MG63 (cell line): ENCODE measurements at regions not wholly inside any gene's neighbourhood (a gene's known extent, or its start where the extent isn't known, plus 50 kb on each side); places are given as distances from the start of the nearest gene placed in this dataset.

Experiments
- DNase-seq: peaks from one replicate; pipeline ENCODE4 v3.0.0-alpha.2; 2020
- H3K27me3 ChIP-seq: fragments of 250-450 bp; sonication (Bioruptor Pico); 2 replicates; pipeline ENCODE4 v1.5.1; 2020; ENCODE audit warnings: mild to moderate bottlenecking, moderate library complexity
- H3K36me3 ChIP-seq: fragments of 250-450 bp; sonication (Bioruptor Pico); 2 replicates; pipeline ENCODE4 v1.5.1; 2020; ENCODE audit warnings: mild to moderate bottlenecking, moderate library complexity
- H3K4me3 ChIP-seq: fragments of 250-450 bp; sonication (Bioruptor Pico); 2 replicates; pipeline ENCODE4 v1.5.1; 2020; ENCODE audit warnings: mild to moderate bottlenecking, moderate library complexity
- H3K9me3 ChIP-seq: fragments of 250-450 bp; sonication (Bioruptor Pico); 2 replicates; pipeline ENCODE4 v1.5.1; 2020; ENCODE audit warnings: mild to moderate bottlenecking, moderate library complexity

- no peak for DNase-seq
- H3K4me3 ChIP-seq, result no peak overlapping the region
- no peaks in the 10 kb centered on the region for H3K36me3 ChIP-seq
- no peaks in the 10 kb centered on the region; the same call in 1 of the 2 replicates for H3K9me3 ChIP-seq
- H3K27me3 ChIP-seq, result no peaks in the 10 kb centered on the region
These were observed 84.4 kb upstream of the STMND1 start for GRCh38 chr6:17017416-17017815.

- Histone ChIP-seq H3K36me3 (no peaks in the 10 kb centered on the region), H3K9me3 (no peaks in the 10 kb centered on the region; the same call in 1 of the 2 replicates), H3K27me3 (no peaks in the 10 kb centered on the region), H3K4me3 (no peak overlapping the region)
- no peak for DNase-seq
These were observed 86.1 kb upstream of the STMND1 start for GRCh38 chr6:17015551-17016381.

- Histone ChIP-seq H3K36me3 (no peaks in the 10 kb centered on the region), H3K4me3 (no peak overlapping the region), H3K27me3 (no peaks in the 10 kb centered on the region), H3K9me3 (no peaks in the 10 kb centered on the region; the same call in 1 of the 2 replicates)
- no peak for DNase-seq
These were observed 86.7 kb upstream of the STMND1 start for GRCh38 chr6:17015144-17015543.

GRCh38 chr6:17013701-17014100, 88.1 kb upstream of the STMND1 start:
- H3K27me3 ChIP-seq, result no peaks in the 10 kb centered on the region
- no peak for DNase-seq

GRCh38 chr6:17012421-17013225, 89.2 kb upstream of the STMND1 start:
- Histone ChIP-seq H3K4me3 (no peak overlapping the region), H3K9me3 (no peaks in the 10 kb centered on the region; the same call in 1 of the 2 replicates), H3K36me3 (no peaks in the 10 kb centered on the region), H3K27me3 (no peaks in the 10 kb centered on the region)
- DNase-seq, result no peak

More at GRCh38 chr6:17013701-17014100, 88.1 kb upstream of the STMND1 start:
- H3K9me3 ChIP-seq, result no peaks in the 10 kb centered on the region; the same call in 1 of the 2 replicates
- H3K36me3 ChIP-seq, result no peaks in the 10 kb centered on the region
- no peak overlapping the region for H3K4me3 ChIP-seq

GRCh38 chr6:17011985-17012384, 89.9 kb upstream of the STMND1 start:
- Histone ChIP-seq H3K27me3 (no peaks in the 10 kb centered on the region), H3K36me3 (no peaks in the 10 kb centered on the region), H3K9me3 (no peaks in the 10 kb centered on the region; the same call in 1 of the 2 replicates), H3K4me3 (no peak overlapping the region)
- DNase-seq, result no peak

- H3K36me3 ChIP-seq, result no peaks in the 10 kb centered on the region
- H3K4me3 ChIP-seq, result no peak overlapping the region
- no peak for DNase-seq
- H3K27me3 ChIP-seq, result no peaks in the 10 kb centered on the region
- no peaks in the 10 kb centered on the region for H3K9me3 ChIP-seq
These were observed 94.1 kb upstream of the STMND1 start for GRCh38 chr6:17007749-17008148.

GRCh38 chr6:17006543-17006942, 95.3 kb upstream of the STMND1 start:
- no peaks in the 10 kb centered on the region for H3K27me3 ChIP-seq
- no peaks in the 10 kb centered on the region for H3K9me3 ChIP-seq
- DNase-seq, result no peak
- no peak overlapping the region for H3K4me3 ChIP-seq
- H3K36me3 ChIP-seq, result no peaks in the 10 kb centered on the region

- no peak for DNase-seq
- no peaks in the 10 kb centered on the region for H3K27me3 ChIP-seq
- H3K9me3 ChIP-seq, result no peaks in the 10 kb centered on the region
- no peak overlapping the region for H3K4me3 ChIP-seq
- H3K36me3 ChIP-seq, result no peaks in the 10 kb centered on the region
These were observed 97.6 kb upstream of the STMND1 start for GRCh38 chr6:17004269-17004668.

GRCh38 chr6:17002123-17002522, 99.7 kb upstream of the STMND1 start:
- Histone ChIP-seq H3K27me3 (no peaks in the 10 kb centered on the region), H3K4me3 (no peak overlapping the region), H3K9me3 (no peaks in the 10 kb centered on the region), H3K36me3 (no peaks in the 10 kb centered on the region)
- DNase-seq, result no peak

- H3K36me3 ChIP-seq, result no peaks in the 10 kb centered on the region
- no peaks in the 10 kb centered on the region for H3K9me3 ChIP-seq
- no peak for DNase-seq
- no peaks in the 10 kb centered on the region for H3K27me3 ChIP-seq
- no peak overlapping the region for H3K4me3 ChIP-seq
These were observed 100.7 kb upstream of the STMND1 start for GRCh38 chr6:17001188-17001587.

- no peak for DNase-seq
- Histone ChIP-seq H3K9me3 (no peaks in the 10 kb centered on the region), H3K4me3 (no peak overlapping the region), H3K36me3 (no peaks in the 10 kb centered on the region), H3K27me3 (no peaks in the 10 kb centered on the region)
These were observed 102.1 kb upstream of the STMND1 start for GRCh38 chr6:16999491-17000436.

GRCh38 chr6:16998461-16998860, 103.4 kb upstream of the STMND1 start:
- H3K9me3 ChIP-seq, result no peaks in the 10 kb centered on the region
- no peaks in the 10 kb centered on the region for H3K36me3 ChIP-seq
- no peaks in the 10 kb centered on the region for H3K27me3 ChIP-seq
- no peak overlapping the region for H3K4me3 ChIP-seq
- DNase-seq, result no peak

- no peaks in the 10 kb centered on the region for H3K9me3 ChIP-seq
- DNase-seq, result no peak
- H3K27me3 ChIP-seq, result no peaks in the 10 kb centered on the region
- no peaks in the 10 kb centered on the region for H3K36me3 ChIP-seq
- no peak overlapping the region for H3K4me3 ChIP-seq
These were observed 106.2 kb upstream of the STMND1 start for GRCh38 chr6:16995511-16996250.

GRCh38 chr6:16993396-16993795, 108.5 kb upstream of the STMND1 start:
- Histone ChIP-seq H3K36me3 (no peaks in the 10 kb centered on the region), H3K27me3 (no peaks in the 10 kb centered on the region), H3K9me3 (no peaks in the 10 kb centered on the region), H3K4me3 (no peak overlapping the region)
- no peak for DNase-seq
